IgD-negative memory B cell (primary cell): ENCODE measurements at regions not wholly inside any gene's neighbourhood (a gene's known extent, or its start where the extent isn't known, plus 50 kb on each side); places are given as distances from the start of the nearest gene placed in this dataset.
A peak's percentile ranks its signal among the peaks of the same experiment; 100 is the strongest.
"Not testable (repeated sequence)": the region's sequence is repeated elsewhere in the genome, so short reads cannot be mapped to it uniquely, and the experiment has no call there.

Experiments
- H3K27ac Mint-ChIP-seq, 3 donors: one replicate each; pipeline ENCODE4 v1.8.0; 2020 to 2022; ENCODE audit warnings: mild to moderate bottlenecking in 3 of 3, mixed read lengths in 3 of 3, moderate library complexity in 1 of 3
- H3K27me3 Mint-ChIP-seq: one replicate; pipeline ENCODE4 v1.8.0; 2021; ENCODE audit warnings: mixed read lengths
- H3K36me3 Mint-ChIP-seq: one replicate; pipeline ENCODE4 v1.8.0; 2020; ENCODE audit warnings: mild to moderate bottlenecking, mixed read lengths
- H3K4me1 Mint-ChIP-seq, 3 donors: one replicate each; pipeline ENCODE4 v1.8.0; 2020 to 2022; ENCODE audit warnings: mixed read lengths in 3 of 3, mild to moderate bottlenecking in 1 of 3
- H3K4me3 Mint-ChIP-seq, 4 donors: one replicate each; pipeline ENCODE4 v1.8.0; 2020 to 2022; ENCODE audit warnings: mild to moderate bottlenecking in 4 of 4, mixed read lengths in 4 of 4, moderate library complexity in 3 of 4
- H3K9me3 Mint-ChIP-seq, 3 donors: one replicate each; pipeline ENCODE4 v1.8.0; 2020 to 2021; ENCODE audit warnings: mixed read lengths in 3 of 3, mild to moderate bottlenecking in 1 of 3

DNA sequence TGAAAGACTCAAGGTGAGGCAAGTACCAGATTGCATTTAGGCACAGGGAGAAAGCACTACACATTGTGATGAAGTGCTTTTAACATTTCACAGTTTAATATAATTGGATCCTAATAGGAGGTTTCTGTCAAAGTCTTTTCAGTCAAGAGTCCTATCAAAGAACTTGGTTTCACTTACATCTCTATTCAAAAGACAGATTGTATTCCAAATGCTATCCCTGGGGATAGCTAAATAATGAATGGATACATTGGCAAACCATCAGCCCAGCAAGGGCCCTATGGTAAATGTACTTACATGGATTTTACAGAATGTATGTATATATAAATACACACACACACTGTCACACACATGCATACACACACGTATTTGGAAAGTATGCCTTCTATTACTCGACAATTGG lies 655.5 kb upstream of the FLRT2 start:
- no peaks in the 10 kb centered on the region for H3K4me1 Mint-ChIP-seq
- H3K4me3 Mint-ChIP-seq: no peak overlapping the region
- no peaks in the 10 kb centered on the region for H3K36me3 Mint-ChIP-seq
- H3K27me3 Mint-ChIP-seq: no peaks in the 10 kb centered on the region
- H3K27ac Mint-ChIP-seq: no peak overlapping the region
- peaks cover 2 to 7% (median 3%) of the 10 kb centered on the region in 3 donors for H3K9me3 Mint-ChIP-seq

DNA sequence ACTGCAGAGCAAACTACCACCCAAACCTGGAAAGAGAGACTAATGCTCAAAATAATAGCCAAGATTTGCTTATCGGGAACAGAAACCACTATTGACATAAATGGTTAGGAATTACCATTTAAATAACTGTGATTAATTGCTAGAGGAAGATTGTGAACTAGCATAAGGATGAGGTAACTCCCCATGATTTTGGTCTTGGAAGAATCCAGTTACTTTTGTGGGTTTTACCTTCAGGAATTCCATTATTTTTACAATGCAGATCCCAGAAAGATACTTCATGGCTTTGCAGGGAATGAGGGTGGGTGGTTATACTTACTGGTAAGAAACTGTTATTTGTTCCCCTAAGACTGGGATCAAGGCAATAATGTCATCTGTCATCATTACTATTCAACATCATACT lies 652.9 kb upstream of the FLRT2 start:
- H3K9me3 Mint-ChIP-seq: peaks cover 2 to 7% (median 3%) of the 10 kb centered on the region in 3 donors
- H3K27me3 Mint-ChIP-seq: no peaks in the 10 kb centered on the region
- H3K4me3 Mint-ChIP-seq: no peak overlapping the region
- H3K4me1 Mint-ChIP-seq: no peaks in the 10 kb centered on the region
- H3K36me3 Mint-ChIP-seq: no peaks in the 10 kb centered on the region
- H3K27ac Mint-ChIP-seq: no peak overlapping the region

DNA sequence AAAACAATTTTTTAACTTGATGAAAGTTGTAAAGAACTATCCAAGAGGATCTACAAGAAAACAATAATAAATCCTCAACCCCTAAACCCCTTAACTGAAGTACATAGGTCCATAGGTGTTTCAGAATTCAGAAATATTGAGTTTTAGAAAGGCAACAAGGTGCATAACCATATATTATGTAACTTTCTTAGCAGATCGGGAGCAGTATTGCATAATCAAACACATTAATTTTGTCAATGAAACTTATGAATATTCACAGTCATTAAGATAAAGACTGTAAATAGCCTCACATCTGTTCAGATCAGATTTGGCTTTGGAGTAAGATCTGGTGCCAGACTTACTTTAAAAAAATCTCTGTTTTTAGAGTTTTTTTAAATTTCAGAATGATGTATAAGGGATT lies 647.1 kb upstream of the FLRT2 start:
- no peaks in the 10 kb centered on the region for H3K27me3 Mint-ChIP-seq
- H3K36me3 Mint-ChIP-seq: no peaks in the 10 kb centered on the region
- H3K27ac Mint-ChIP-seq: no peak overlapping the region
- H3K4me1 Mint-ChIP-seq: no peaks in the 10 kb centered on the region
- no peak overlapping the region for H3K4me3 Mint-ChIP-seq
- peaks cover 0 to 5% (median 0%) of the 10 kb centered on the region in 3 donors for H3K9me3 Mint-ChIP-seq

DNA sequence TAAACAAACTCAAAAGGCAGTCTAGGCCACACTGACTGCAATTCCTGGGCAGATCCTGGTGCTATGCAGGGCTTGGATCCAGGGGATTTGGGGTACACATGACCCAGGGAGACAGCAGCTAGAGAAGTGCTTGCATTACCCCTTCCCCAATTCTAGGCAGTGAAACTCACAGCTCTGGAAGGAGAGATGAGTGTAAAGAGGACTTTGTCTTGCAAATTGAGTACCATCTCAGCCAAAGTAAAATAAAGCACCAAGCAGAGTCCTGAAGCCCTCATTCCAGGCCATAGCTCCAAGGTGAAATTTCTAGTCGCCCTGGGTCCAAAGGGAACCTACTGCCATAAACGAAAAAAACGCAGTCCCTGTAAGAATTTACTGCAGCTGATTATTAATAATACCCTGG lies 644.9 kb upstream of the FLRT2 start:
- H3K4me3 Mint-ChIP-seq: no peak overlapping the region
- H3K27me3 Mint-ChIP-seq: no peaks in the 10 kb centered on the region
- H3K36me3 Mint-ChIP-seq: no peaks in the 10 kb centered on the region
- H3K4me1 Mint-ChIP-seq: no peaks in the 10 kb centered on the region
- peaks cover 0 to 9% (median 6%) of the 10 kb centered on the region in 3 donors for H3K9me3 Mint-ChIP-seq
- H3K27ac Mint-ChIP-seq: no peak overlapping the region

DNA sequence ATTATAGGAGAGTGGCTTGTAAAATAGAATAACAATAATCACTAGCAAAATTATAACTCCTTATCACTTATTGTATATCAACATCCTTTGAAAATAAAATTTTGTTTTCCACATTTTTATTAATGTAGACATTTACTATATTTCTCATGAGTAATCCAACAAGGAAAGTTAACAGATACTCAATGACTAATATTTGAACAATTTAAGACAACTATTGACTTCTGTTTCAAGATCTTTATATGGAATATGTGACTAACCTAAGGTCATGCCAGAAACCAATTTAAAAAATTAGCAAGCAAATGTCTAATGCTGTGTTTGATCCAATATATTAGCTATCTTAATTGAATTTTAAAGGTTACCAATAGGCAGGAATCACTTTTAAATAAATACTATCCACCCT lies 638.5 kb upstream of the FLRT2 start:
- peaks cover 4 to 21% (median 6%) of the 10 kb centered on the region in 3 donors for H3K9me3 Mint-ChIP-seq
- no peak overlapping the region for H3K4me3 Mint-ChIP-seq
- H3K27ac Mint-ChIP-seq: no peak overlapping the region
- no peaks in the 10 kb centered on the region for H3K4me1 Mint-ChIP-seq
- no peaks in the 10 kb centered on the region for H3K27me3 Mint-ChIP-seq
- no peaks in the 10 kb centered on the region for H3K36me3 Mint-ChIP-seq

DNA sequence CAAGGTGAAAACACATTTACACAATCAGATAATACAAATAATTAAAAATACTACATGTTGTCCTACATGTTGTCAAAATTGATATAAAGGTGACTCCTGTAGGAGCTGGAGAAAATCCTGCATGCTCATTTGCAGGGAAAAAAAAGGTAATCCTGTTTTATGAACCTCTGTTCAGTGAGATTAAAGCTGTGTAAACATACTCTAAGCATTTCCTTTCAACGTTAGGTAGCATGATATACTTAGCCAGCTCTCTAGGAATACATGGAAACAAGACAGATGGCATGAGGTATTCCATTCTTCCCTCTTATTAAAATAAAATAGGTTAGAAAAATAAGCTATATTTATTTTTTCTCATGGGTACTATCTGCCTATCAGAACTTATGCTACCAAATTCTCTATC lies 635.7 kb upstream of the FLRT2 start:
- peaks cover 0 to 2% (median 0%) of the 10 kb centered on the region in 3 donors for H3K4me1 Mint-ChIP-seq
- no peak overlapping the region for H3K27ac Mint-ChIP-seq
- no peaks in the 10 kb centered on the region for H3K27me3 Mint-ChIP-seq
- peaks cover 0 to 21% (median 4%) of the 10 kb centered on the region in 3 donors for H3K9me3 Mint-ChIP-seq
- no peak overlapping the region for H3K4me3 Mint-ChIP-seq
- no peaks in the 10 kb centered on the region for H3K36me3 Mint-ChIP-seq

DNA sequence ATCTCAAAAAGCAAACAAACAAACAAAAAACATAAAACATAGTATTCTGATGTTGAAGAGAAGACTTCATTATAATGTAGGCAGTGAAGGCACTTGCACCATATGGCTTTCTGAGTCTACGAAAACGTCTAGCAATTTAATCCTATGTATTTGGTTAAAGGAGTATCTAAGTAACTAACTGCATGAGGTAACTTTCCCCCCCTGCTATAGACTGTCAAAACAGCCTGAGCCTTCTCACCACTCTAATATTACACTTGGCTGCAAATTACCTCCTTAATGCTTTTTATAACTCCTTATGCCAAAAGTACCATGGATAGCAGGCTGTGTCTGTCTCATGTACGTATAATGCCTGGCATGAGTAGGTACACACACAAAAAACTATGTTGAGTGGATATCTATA lies 607.6 kb upstream of the FLRT2 start:
- H3K36me3 Mint-ChIP-seq: no peaks in the 10 kb centered on the region
- no peak overlapping the region for H3K27ac Mint-ChIP-seq
- no peak overlapping the region for H3K4me3 Mint-ChIP-seq
- H3K27me3 Mint-ChIP-seq: no peaks in the 10 kb centered on the region
- H3K9me3 Mint-ChIP-seq: peaks cover 7 to 16% (median 9%) of the 10 kb centered on the region in 3 donors
- no peaks in the 10 kb centered on the region for H3K4me1 Mint-ChIP-seq

DNA sequence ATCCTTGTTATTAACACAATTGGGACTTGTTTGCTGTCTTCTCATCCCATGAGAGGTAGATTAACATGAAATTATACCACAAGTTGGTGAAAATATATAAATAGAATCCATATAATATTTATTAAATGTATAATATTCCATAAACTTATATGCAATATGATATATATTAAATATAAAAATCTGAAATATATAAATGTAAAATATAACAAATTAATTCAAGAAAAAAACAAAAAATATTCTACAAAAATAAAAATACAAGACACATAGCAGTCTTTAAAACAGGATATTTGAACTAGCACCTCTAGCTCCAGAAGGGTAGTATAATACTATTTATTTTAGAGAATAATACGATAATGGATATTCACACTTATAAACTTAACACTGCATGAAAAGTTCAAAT lies 603.3 kb upstream of the FLRT2 start:
- peaks cover 0 to 13% (median 11%) of the 10 kb centered on the region in 3 donors for H3K9me3 Mint-ChIP-seq
- H3K27ac Mint-ChIP-seq: no peak overlapping the region
- no peak overlapping the region for H3K4me3 Mint-ChIP-seq
- H3K36me3 Mint-ChIP-seq: no peaks in the 10 kb centered on the region
- no peaks in the 10 kb centered on the region for H3K27me3 Mint-ChIP-seq
- H3K4me1 Mint-ChIP-seq: no peaks in the 10 kb centered on the region

DNA sequence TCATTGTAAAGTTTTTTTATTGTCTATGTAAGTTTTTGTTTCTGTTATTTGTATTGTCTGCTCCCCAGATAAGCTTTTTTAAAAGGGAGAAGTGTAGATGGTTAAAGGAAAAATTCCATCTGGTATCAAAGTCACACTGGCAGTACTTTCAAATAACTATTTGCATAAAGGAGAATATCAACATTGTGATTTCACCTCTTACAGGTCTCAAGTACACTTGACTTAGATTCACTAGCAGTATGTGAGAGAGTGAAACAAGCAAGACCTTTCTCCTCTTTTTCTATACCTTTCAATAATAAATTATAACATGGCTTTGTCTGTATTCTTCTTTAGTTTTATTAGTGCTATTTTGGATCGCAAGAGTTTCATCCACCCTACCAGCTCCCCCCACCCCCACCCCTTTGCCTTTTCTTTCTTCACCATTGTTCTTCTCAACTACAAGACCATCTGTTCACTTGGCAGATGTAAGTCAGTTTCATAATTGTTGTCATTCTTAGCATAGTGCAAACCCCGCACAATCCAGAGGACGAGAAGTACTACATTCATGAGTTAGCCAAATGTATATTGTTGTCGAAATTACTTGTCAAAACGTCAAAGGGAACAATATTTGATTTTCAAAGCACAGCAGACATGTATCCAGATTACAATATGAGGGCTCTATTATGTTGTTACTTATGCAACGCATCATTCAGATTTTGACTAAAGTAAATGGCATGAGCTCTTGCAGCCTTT lies 602.7 kb upstream of the FLRT2 start:
- Mint-ChIP-seq H3K36me3 (no peaks in the 10 kb centered on the region), H3K4me3 (no peak overlapping the region), H3K27ac (no peak overlapping the region), H3K4me1 (no peaks in the 10 kb centered on the region), H3K27me3 (no peaks in the 10 kb centered on the region), H3K9me3 (peaks cover 2 to 13% (median 11%) of the 10 kb centered on the region in 3 donors)

DNA sequence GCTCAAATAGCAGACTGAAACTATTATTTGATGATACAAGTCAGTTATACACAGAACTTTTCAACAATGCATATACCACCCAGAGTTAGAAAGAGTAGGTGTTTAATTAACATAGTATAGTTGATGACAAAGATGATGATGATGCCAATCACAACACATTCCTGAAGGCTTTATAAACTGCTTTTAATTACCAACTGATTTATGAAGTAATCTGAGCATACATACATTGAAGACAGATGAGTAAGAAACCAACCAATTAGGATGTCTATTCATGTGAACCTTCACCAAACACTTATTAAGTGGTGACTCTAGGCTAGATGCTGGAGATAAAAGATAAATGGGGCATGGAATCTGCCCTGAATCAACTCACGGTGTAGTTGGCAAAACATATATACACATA lies 600.9 kb upstream of the FLRT2 start:
- no peaks in the 10 kb centered on the region for H3K36me3 Mint-ChIP-seq
- H3K4me1 Mint-ChIP-seq: no peaks in the 10 kb centered on the region
- peaks cover 3 to 14% (median 13%) of the 10 kb centered on the region in 3 donors for H3K9me3 Mint-ChIP-seq

DNA sequence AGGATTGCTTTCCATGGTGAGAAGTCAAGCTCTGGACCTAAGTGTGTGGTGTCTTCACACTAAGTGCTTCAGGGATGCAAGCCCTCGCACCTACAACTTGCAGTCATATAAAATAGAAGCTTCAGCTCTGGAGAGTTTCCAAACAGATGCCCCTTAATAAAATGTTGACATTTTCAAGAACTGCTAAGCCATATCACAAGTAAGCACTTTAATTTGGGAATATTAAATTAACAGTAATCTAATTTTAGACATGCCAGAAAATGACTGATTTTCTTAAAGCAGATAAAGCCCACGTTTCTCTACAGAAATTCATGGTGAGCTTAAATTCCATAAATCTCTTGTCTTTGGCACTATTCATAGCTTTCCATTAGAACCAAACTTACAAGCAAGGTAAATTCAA lies 600.1 kb upstream of the FLRT2 start:
- no peaks in the 10 kb centered on the region for H3K4me1 Mint-ChIP-seq
- no peak overlapping the region for H3K4me3 Mint-ChIP-seq
- H3K36me3 Mint-ChIP-seq: no peaks in the 10 kb centered on the region
- no peaks in the 10 kb centered on the region for H3K27me3 Mint-ChIP-seq
- H3K27ac Mint-ChIP-seq: no peak overlapping the region
- peaks cover 7 to 14% (median 11%) of the 10 kb centered on the region in 3 donors for H3K9me3 Mint-ChIP-seq

More for the DNA sequence above, 600.9 kb upstream of the FLRT2 start:
- Mint-ChIP-seq H3K27ac (no peak overlapping the region), H3K27me3 (no peaks in the 10 kb centered on the region), H3K4me3 (no peak overlapping the region)

DNA sequence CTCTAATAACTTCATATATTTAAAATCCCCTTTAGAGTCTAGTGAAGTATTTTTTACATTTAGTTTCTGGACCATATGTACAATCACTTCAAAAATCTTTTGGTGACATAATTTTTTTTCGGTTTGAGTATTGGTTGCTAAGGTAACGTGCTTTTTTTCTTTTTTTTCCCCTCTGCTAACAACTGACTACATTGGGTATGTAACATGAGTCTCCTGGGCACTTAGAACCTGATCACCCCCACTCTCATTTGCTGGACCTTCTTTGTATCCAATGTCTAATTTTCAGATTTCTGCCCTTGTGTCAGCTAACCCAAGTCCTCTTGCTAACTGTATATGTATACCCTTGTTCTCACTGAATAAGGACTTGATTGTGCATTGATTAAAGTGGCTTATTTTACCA lies 592.9 kb upstream of the FLRT2 start:
- Mint-ChIP-seq H3K36me3 (no peaks in the 10 kb centered on the region), H3K27me3 (no peaks in the 10 kb centered on the region), H3K9me3 (peaks cover 8 to 29% (median 17%) of the 10 kb centered on the region in 3 donors), H3K4me3 (no peak overlapping the region), H3K4me1 (no peaks in the 10 kb centered on the region), H3K27ac (no peak overlapping the region)

DNA sequence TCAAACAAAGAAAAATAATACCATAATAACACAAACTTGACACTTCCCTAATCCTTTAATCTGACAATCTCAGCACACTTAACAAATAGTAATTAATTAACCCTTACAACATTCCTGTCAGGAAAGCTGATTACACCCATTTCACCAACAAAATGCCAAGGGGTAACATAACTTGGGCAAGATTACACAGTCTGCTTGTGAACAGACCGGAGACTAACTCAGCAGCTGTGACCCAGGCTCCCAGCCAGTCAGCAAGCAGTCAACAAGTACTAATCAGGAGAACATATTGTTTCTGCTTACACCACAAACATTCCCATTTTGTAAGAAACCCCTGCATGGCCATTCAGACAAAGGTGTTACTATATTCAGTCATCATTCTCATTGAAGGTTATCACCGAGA lies 592.5 kb upstream of the FLRT2 start:
- Mint-ChIP-seq H3K9me3 (peaks cover 8 to 29% (median 14%) of the 10 kb centered on the region in 3 donors), H3K4me3 (no peak overlapping the region), H3K27ac (no peak overlapping the region), H3K36me3 (no peaks in the 10 kb centered on the region), H3K27me3 (no peaks in the 10 kb centered on the region), H3K4me1 (no peaks in the 10 kb centered on the region)

DNA sequence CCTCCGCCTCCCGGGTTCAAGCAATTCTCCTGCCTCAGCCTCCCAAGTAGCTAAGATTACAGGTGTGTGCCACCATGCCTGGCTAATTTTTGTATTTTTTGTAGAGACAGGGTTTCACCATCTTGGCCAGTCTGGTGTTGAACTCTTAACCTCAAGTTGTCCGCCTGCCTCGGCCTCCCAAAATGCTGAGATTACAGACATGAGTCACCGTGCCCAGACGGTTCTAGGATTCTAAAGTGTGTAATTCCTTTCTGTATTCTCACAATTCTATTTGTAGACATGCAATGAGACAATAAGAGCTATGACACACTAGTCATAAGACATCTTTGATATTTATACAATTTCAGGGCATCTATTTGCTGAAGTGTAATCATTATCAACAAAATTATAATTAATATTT lies 585.0 kb upstream of the FLRT2 start:
- not testable (repeated sequence) for H3K9me3 Mint-ChIP-seq, H3K4me1 Mint-ChIP-seq, H3K27me3 Mint-ChIP-seq, H3K36me3 Mint-ChIP-seq, H3K4me3 Mint-ChIP-seq, H3K27ac Mint-ChIP-seq

DNA sequence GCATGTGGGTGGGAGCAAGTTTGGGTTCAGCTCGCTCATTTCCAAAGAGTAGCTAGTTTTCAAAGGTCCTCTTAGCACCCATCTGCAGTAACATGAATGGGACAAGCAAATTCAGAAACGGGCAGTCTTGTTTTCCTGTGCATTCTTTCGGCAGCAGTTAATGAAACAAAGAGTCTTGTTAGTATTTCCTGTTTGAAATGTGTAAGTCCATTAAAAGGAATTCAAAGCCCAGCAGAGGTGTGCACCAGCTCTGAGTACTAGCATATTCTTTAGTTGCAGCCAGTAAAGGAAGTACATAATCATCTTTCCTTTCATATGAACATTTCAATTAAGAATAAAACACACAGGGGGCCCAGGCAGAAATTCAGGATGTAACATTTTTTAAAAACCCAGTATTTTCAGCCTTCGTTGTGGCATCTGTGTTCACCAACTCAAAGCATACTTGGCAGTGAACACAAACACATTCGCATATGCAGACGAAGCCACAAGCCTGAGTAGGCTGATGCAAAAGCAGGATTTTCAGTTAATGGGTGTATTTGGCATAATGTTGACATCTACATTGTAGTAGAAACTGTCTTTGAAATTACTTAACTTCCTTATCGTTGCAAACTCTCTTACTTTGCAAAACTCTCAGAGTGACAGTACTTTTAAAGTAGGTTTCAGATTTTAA lies 570.0 kb upstream of the FLRT2 start:
- Mint-ChIP-seq H3K9me3 (peaks cover 0 to 5% (median 3%) of the 10 kb centered on the region in 3 donors), H3K4me3 (no peak overlapping the region), H3K27me3 (no peaks in the 10 kb centered on the region), H3K36me3 (no peaks in the 10 kb centered on the region), H3K27ac (no peak overlapping the region), H3K4me1 (no peaks in the 10 kb centered on the region)

DNA sequence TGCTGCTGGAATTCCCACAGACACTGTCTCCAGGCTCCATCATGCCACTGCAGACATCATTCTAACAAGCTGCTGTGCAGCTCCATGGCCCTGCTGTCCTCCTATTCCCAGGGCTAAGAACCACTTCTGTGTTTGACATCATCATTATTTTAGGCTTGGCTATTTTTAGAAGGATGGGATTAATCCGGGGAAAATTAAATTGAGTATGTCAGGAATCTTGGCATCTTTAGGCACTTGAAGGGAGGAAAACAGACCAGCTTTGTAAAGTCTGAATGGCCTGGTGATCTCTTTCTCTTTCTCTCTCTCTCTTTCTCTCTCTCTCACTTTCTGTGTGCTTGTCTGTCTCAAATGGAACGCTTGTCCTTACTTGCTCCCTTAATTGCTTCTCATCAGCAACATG lies 568.3 kb upstream of the FLRT2 start:
- Mint-ChIP-seq H3K9me3 (peaks cover 0 to 3% (median 3%) of the 10 kb centered on the region in 3 donors), H3K4me3 (no peak overlapping the region), H3K36me3 (no peaks in the 10 kb centered on the region), H3K4me1 (no peaks in the 10 kb centered on the region), H3K27ac (peak overlapping the region in 1 of 3 donors; percentile 64), H3K27me3 (no peaks in the 10 kb centered on the region)
